Aorta (tissue), 5 donors: ENCODE measurements at regions not wholly inside any gene's neighbourhood (a gene's known extent, or its start where the extent isn't known, plus 50 kb on each side); places are given as distances from the start of the nearest gene placed in this dataset.

Source experiments
- ATAC-seq: fragments of 200-7000 bp; cut with Tn5 transposase; one replicate; pipeline ENCODE4 v1.9.1; 2022; ENCODE audit warnings: moderate library complexity; ENCODE audit not compliant: low FRiP score
- DNase-seq, 2 donors: peaks; one replicate each; pipeline ENCODE4 v3.0.0-alpha.2; 2020
- H3K27ac ChIP-seq, 2 donors: one replicate each; pipeline ENCODE4 v1.5.1; 2013; ENCODE audit warnings: low read length in 2 of 2, mild to moderate bottlenecking in 2 of 2, moderate library complexity in 2 of 2, control low read depth in 1 of 2, inconsistent platforms in 1 of 2, low read depth in 1 of 2
- H3K27me3 ChIP-seq, 2 donors: one replicate each; pipeline ENCODE4 v1.6.1; 2013; ENCODE audit warnings: control low read depth in 1 of 2, low read length in 1 of 2, mild to moderate bottlenecking in 1 of 2, moderate library complexity in 1 of 2; ENCODE audit not compliant: insufficient read depth in 2 of 2, control insufficient read depth in 1 of 2
- H3K36me3 ChIP-seq, 2 donors: one replicate each; pipeline ENCODE4 v1.6.1; 2013; ENCODE audit warnings: control low read depth in 1 of 2, low read length in 1 of 2, mild to moderate bottlenecking in 1 of 2; ENCODE audit not compliant: insufficient read depth in 2 of 2, control insufficient read depth in 1 of 2
- H3K4me1 ChIP-seq, 2 donors: one replicate each; pipeline ENCODE4 v1.6.1; 2013; ENCODE audit warnings: low read length in 2 of 2, control low read depth in 1 of 2, mild to moderate bottlenecking in 1 of 2, moderate library complexity in 1 of 2; ENCODE audit not compliant: insufficient read depth in 2 of 2, control insufficient read depth in 1 of 2
- H3K4me3 ChIP-seq, 2 donors: one replicate each; pipeline ENCODE4 v1.5.1; 2013; ENCODE audit warnings: low read length in 2 of 2, control low read depth in 1 of 2, mild to moderate bottlenecking in 1 of 2
- H3K9me3 ChIP-seq: one replicate; pipeline ENCODE4 v1.6.1; 2013; ENCODE audit warnings: mild to moderate bottlenecking, low read length; ENCODE audit not compliant: control insufficient read depth
- WGBS, 2 donors: extraction: QIAGEN DNeasy Blood & Tissue Kit; methylation state at CpG; one replicate each; pipeline ENCODE4 v1.1.7; 2013; 5-methylcytosine and 5-hydroxymethylcytosine counted together
- intact Hi-C, 2 donors: fragments of 100-400 bp; cut with DNase I; formaldehyde crosslinking; loops; one replicate each; pipeline versions ENCODE4 v1.14.2 to v1.15.0; 2022
- donor health status: healthy with polysubstance abuse.
- donor health status: Bipolar disorder and iron deficiency.
- donor health status: DM: no; HTN: no; CAD: no.
- donor health status: DM: no; HTN: no; CAD: no.
- donor health status: DM: yes; HTN: yes; CAD: no.

GRCh38 chr4:163747293-163747692 lies 252.8 kb downstream of the TMA16 start:
- no peak overlapping the region for H3K4me3 ChIP-seq
- DNase-seq, result no peak
- H3K27ac ChIP-seq, result no peak overlapping the region
- 22 to 45% methylated on average over 5 of the region's 5 CpGs for WGBS, 2 donors
- H3K27me3 ChIP-seq, result no peaks in the 10 kb centered on the region
- no peaks in the 10 kb centered on the region for H3K4me1 ChIP-seq
- intact Hi-C loops, result no loop called here
- no peaks in the 10 kb centered on the region for H3K36me3 ChIP-seq
- ATAC-seq, result no peak
- H3K9me3 ChIP-seq, result no peaks in the 10 kb centered on the region

DNA sequence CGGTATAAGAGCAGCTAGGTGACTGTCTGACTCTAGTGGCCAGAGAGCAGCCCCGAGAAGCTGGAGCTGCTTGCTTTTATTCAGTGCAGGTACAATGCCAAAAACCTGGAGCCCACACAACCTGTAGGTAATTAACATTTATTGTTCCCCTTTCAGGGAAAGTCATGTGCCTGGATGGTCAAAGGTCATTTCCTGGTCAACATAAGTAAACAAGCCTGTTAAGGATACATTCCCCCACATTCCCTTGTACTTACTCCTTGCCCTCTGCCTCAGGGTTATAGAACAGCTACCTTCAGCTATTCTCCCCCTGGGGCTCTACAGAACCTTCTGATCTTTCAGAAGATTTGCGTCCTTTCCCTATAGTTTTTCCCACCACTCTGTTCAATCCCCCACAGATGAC lies 253.4 kb downstream of the TMA16 start:
- Histone ChIP-seq H3K27me3 (no peaks in the 10 kb centered on the region), H3K9me3 (no peaks in the 10 kb centered on the region), H3K4me1 (no peaks in the 10 kb centered on the region), H3K4me3 (no peak overlapping the region), H3K36me3 (no peaks in the 10 kb centered on the region), H3K27ac (no peak overlapping the region)
- ATAC-seq (no peak), DNase-seq (no peak)
- intact Hi-C loops, result no loop called here
- 85 to 92% methylated on average over 3 of the region's 3 CpGs for WGBS, 2 donors

- DNase-seq (no peak), ATAC-seq (no peak)
- Histone ChIP-seq H3K27ac (no peak overlapping the region), H3K9me3 (no peaks in the 10 kb centered on the region), H3K4me1 (no peaks in the 10 kb centered on the region), H3K27me3 (no peaks in the 10 kb centered on the region), H3K4me3 (no peak overlapping the region), H3K36me3 (no peaks in the 10 kb centered on the region)
- WGBS, 2 donors, result 86 to 92% methylated on average over 2 of the region's 2 CpGs
- intact Hi-C loops, result no loop called here
Measured at GRCh38 chr4:163748449-163748848, 254.0 kb downstream of the TMA16 start.

DNA sequence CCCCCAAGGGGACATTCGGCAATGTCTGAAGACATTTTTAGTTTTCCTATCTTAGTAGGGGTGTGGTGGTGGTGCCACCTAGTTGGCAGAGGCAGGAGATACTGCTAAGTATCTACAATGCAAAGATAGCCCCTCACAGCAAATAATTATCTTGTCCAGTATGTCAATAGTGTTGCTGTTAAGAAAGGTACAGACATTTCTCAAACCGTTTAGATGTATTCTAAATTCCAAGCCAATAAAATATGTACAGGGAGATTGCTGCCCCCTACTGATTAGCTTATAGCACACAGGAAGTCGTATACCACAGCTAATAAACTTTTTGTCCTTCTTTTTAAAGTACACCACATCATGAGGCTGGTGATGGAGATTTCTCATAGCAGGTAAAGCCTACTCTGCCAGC lies 260.5 kb downstream of the TMA16 start:
- DNase-seq (no peak), ATAC-seq (no peak)
- H3K36me3 ChIP-seq, result no peaks in the 10 kb centered on the region
- H3K4me3 ChIP-seq, result no peak overlapping the region
- intact Hi-C loops, result no loop called here
- H3K27me3 ChIP-seq, result no peaks in the 10 kb centered on the region
- no peak overlapping the region for H3K27ac ChIP-seq
- H3K4me1 ChIP-seq, result no peaks in the 10 kb centered on the region
- 39 to 46% methylated on average over 3 of the region's 3 CpGs for WGBS, 2 donors
- H3K9me3 ChIP-seq, result no peaks in the 10 kb centered on the region

DNA sequence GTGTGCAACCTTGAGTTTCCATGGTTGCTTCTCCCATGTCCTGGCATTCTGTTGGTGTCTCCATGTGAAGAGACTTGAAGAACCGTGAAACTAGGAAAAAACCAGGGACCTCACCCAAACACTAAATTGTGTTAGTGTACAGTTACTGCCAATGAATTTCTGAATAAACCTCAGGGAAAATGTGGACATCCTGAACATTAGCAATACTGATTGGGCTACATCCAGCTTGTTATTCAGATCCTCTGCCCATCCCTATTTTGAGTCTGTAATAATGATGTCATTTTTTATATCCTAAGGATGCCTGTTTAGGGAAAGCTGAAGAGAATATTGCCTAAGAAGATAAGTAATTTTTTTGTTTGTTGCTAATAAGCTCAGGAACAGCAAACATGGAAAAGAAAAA lies 262.7 kb downstream of the TMA16 start:
- WGBS, 2 donors, result 81% methylated on average over 1 of the region's 1 CpG
- Histone ChIP-seq H3K27me3 (no peaks in the 10 kb centered on the region), H3K4me1 (no peaks in the 10 kb centered on the region), H3K4me3 (no peak overlapping the region), H3K27ac (no peak overlapping the region), H3K9me3 (no peaks in the 10 kb centered on the region), H3K36me3 (no peaks in the 10 kb centered on the region)
- intact Hi-C loops, result no loop called here
- ATAC-seq (no peak), DNase-seq (no peak)

GRCh38 chr4:163758032-163758431 lies 263.5 kb downstream of the TMA16 start:
- no peaks in the 10 kb centered on the region for H3K36me3 ChIP-seq
- H3K4me3 ChIP-seq, result no peak overlapping the region
- no peak for DNase-seq
- ATAC-seq, result no peak
- H3K27me3 ChIP-seq, result no peaks in the 10 kb centered on the region
- no peaks in the 10 kb centered on the region for H3K4me1 ChIP-seq
- intact Hi-C loops, result no loop called here
- H3K9me3 ChIP-seq, result no peaks in the 10 kb centered on the region
- H3K27ac ChIP-seq, result no peak overlapping the region
- WGBS, 2 donors, result 65 to 77% methylated on average over 1 of the region's 1 CpG

DNA sequence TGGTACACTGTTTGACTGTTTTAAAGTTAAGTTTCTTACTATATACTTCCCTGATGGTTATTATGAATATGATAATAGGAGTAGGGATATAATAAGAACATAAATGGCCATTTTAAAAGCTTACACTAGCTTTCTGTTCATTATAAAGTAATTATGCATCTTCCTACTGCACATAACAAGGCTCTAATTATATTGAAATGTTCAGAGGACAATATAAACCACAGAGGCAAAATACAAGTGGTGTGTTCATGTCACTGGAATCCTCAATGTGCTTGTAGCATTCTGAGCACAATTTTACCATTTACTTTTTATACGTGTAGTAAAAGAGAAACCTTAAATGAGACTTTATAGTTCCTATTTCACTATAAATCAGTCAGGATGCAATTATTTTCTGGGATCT lies 268.3 kb downstream of the TMA16 start:
- intact Hi-C loops, result no loop called here
- Histone ChIP-seq H3K36me3 (no peaks in the 10 kb centered on the region), H3K4me1 (no peaks in the 10 kb centered on the region), H3K27ac (no peak overlapping the region), H3K9me3 (no peaks in the 10 kb centered on the region), H3K4me3 (no peak overlapping the region), H3K27me3 (no peaks in the 10 kb centered on the region)
- WGBS, 2 donors, result 81 to 85% methylated on average over 1 of the region's 1 CpG
- ATAC-seq, result no peak
- no peak for DNase-seq

- Histone ChIP-seq H3K36me3 (no peaks in the 10 kb centered on the region), H3K27me3 (no peaks in the 10 kb centered on the region), H3K4me3 (no peak overlapping the region), H3K4me1 (no peaks in the 10 kb centered on the region), H3K9me3 (no peaks in the 10 kb centered on the region), H3K27ac (no peak overlapping the region)
- DNase-seq, result no peak
- intact Hi-C loops, result no loop called here
- no peak for ATAC-seq
- 56 to 57% methylated on average over 2 of the region's 2 CpGs for WGBS, 2 donors
Measured at GRCh38 chr4:163764569-163764968, 270.1 kb downstream of the TMA16 start.

DNA sequence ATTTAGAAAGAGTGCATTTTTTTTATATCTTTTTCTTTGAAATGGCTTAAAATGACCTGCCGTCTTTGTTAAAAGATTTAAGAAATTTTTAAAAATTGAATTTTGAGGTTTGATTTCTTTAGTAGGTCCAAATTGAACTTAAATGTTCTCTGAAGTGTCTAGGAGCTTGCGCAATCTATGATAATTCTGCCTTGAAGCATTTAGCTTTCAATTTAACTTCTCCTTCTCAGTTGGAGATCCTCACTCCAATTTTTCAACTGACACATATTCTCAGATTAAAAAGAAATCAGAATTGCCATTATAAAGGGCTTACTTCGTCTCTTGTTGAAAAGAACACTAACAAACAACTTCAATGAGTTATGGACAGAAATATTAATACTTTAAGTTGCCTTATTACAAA lies 273.5 kb downstream of the TMA16 start:
- no peaks in the 10 kb centered on the region for H3K9me3 ChIP-seq
- intact Hi-C loops, result no loop called here
- H3K4me3 ChIP-seq, result no peak overlapping the region
- 79 to 83% methylated on average over 3 of the region's 3 CpGs for WGBS, 2 donors
- DNase-seq (no peak), ATAC-seq (no peak)
- no peaks in the 10 kb centered on the region for H3K4me1 ChIP-seq
- no peaks in the 10 kb centered on the region for H3K36me3 ChIP-seq
- H3K27me3 ChIP-seq, result no peaks in the 10 kb centered on the region
- H3K27ac ChIP-seq, result no peak overlapping the region
